Aorta (tissue), 5 donors: ENCODE measurements at regions not wholly inside any gene's neighbourhood (a gene's known extent, or its start where the extent isn't known, plus 50 kb on each side); places are given as distances from the start of the nearest gene placed in this dataset.
"Not testable (repeated sequence)": the region's sequence is repeated elsewhere in the genome, so short reads cannot be mapped to it uniquely, and the experiment has no call there.

Source experiments
- ATAC-seq: fragments of 200-7000 bp; cut with Tn5 transposase; one replicate; pipeline ENCODE4 v1.9.1; 2022; ENCODE audit warnings: moderate library complexity; ENCODE audit not compliant: low FRiP score
- DNase-seq, 2 donors: peaks; one replicate each; pipeline ENCODE4 v3.0.0-alpha.2; 2020
- H3K27ac ChIP-seq, 2 donors: one replicate each; pipeline ENCODE4 v1.5.1; 2013; ENCODE audit warnings: low read length in 2 of 2, mild to moderate bottlenecking in 2 of 2, moderate library complexity in 2 of 2, control low read depth in 1 of 2, inconsistent platforms in 1 of 2, low read depth in 1 of 2
- H3K27me3 ChIP-seq, 2 donors: one replicate each; pipeline ENCODE4 v1.6.1; 2013; ENCODE audit warnings: control low read depth in 1 of 2, low read length in 1 of 2, mild to moderate bottlenecking in 1 of 2, moderate library complexity in 1 of 2; ENCODE audit not compliant: insufficient read depth in 2 of 2, control insufficient read depth in 1 of 2
- H3K36me3 ChIP-seq, 2 donors: one replicate each; pipeline ENCODE4 v1.6.1; 2013; ENCODE audit warnings: control low read depth in 1 of 2, low read length in 1 of 2, mild to moderate bottlenecking in 1 of 2; ENCODE audit not compliant: insufficient read depth in 2 of 2, control insufficient read depth in 1 of 2
- H3K4me1 ChIP-seq, 2 donors: one replicate each; pipeline ENCODE4 v1.6.1; 2013; ENCODE audit warnings: low read length in 2 of 2, control low read depth in 1 of 2, mild to moderate bottlenecking in 1 of 2, moderate library complexity in 1 of 2; ENCODE audit not compliant: insufficient read depth in 2 of 2, control insufficient read depth in 1 of 2
- H3K4me3 ChIP-seq, 2 donors: one replicate each; pipeline ENCODE4 v1.5.1; 2013; ENCODE audit warnings: low read length in 2 of 2, control low read depth in 1 of 2, mild to moderate bottlenecking in 1 of 2
- H3K9me3 ChIP-seq: one replicate; pipeline ENCODE4 v1.6.1; 2013; ENCODE audit warnings: mild to moderate bottlenecking, low read length; ENCODE audit not compliant: control insufficient read depth
- WGBS, 2 donors: extraction: QIAGEN DNeasy Blood & Tissue Kit; methylation state at CpG; one replicate each; pipeline ENCODE4 v1.1.7; 2013; 5-methylcytosine and 5-hydroxymethylcytosine counted together
- intact Hi-C, 2 donors: fragments of 100-400 bp; cut with DNase I; formaldehyde crosslinking; loops; one replicate each; pipeline versions ENCODE4 v1.14.2 to v1.15.0; 2022
- donor health status: healthy with polysubstance abuse.
- donor health status: Bipolar disorder and iron deficiency.
- donor health status: DM: no; HTN: no; CAD: no.
- donor health status: DM: no; HTN: no; CAD: no.
- donor health status: DM: yes; HTN: yes; CAD: no.

DNA sequence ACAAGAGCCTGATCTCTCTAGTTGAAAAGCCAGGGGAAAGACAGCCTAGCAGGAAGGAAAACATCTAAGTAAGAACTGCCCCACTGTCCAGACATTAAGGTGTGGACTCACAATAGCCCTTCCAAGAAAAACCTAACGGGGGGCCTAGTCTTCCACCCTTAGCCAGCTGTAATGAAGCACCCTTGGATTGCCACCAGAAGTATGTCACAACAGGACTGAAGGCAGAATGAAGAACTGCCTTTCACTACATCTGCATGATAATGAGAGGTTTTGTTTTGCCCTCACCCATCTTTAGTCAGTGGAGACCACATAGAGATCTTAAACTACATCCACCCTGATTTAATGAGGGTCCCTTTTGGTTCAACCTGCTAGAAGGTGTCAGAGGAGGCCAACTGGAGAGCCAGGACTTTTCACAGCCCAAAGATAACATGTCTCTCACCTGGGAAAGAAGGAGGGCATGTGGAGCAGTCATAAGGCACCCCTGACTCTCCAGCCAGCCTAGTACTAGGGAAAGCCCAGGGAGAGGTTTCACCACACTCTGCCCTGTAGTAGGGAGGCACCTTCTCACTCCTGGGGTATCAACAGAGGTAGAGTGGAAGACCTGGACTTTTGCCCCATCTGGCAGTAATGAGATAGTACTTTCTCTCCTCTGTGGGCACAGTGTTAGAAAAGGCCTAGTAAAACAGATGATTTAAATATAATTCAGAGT is 1017.4 kb upstream of the MANEA start:
- DNase-seq (no peak), ATAC-seq (no peak)
- Histone ChIP-seq H3K27ac (no peak overlapping the region), H3K4me3 (no peak overlapping the region), H3K9me3 (no peaks in the 10 kb centered on the region), H3K36me3 (no peaks in the 10 kb centered on the region), H3K4me1 (no peaks in the 10 kb centered on the region), H3K27me3 (no peaks in the 10 kb centered on the region)
- intact Hi-C loops, result no loop called here
- WGBS, 2 donors, result 71 to 78% methylated on average over 1 of the region's 1 CpG

DNA sequence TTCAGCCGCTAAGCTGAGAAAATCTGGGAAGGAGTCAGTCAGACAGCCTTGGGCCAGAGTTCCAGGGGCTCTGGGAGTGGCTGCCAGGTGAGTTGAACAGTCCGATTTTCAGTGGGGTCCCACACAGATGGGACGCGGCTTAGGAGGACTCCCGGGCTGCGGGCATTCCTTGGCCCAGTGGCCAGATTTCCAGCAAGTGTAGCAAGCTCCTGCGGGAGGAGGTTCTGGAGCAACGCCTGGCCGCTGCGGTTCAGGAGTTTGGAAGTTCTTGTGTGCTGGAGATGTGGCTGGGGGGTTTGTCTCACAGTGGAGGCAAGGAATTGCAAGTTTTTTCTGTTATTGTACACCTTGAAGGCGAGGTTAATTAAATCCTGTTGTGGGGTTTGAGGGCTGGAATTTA is 1020.1 kb upstream of the MANEA start:
- H3K4me3 ChIP-seq, H3K27ac ChIP-seq, H3K4me1 ChIP-seq, ATAC-seq, intact Hi-C loops, H3K36me3 ChIP-seq, H3K27me3 ChIP-seq, H3K9me3 ChIP-seq, DNase-seq: not testable (repeated sequence)
- WGBS, 2 donors, result 91 to 92% methylated on average over 11 of the region's 11 CpGs

DNA sequence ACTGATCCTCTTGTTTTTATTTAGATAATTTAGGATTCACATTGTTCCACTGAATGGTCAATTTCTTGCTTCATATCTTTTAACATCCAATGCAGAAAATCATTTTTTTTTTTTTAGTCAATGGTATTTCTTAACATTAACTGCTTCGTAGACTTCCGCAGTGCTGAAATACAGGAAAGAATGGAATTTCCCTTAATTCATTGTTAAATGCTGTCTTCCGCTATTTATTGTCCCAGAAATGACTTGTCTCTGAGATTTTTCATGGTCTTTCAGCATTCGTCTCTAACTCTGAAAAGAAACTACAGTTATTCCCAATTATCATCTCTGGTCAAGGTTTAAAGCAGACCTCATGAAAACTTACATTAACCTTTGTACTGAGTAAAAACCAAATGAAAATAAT is 1029.1 kb upstream of the MANEA start:
- Histone ChIP-seq H3K27me3 (no peaks in the 10 kb centered on the region), H3K9me3 (no peaks in the 10 kb centered on the region), H3K4me3 (no peak overlapping the region), H3K27ac (no peak overlapping the region), H3K4me1 (no peaks in the 10 kb centered on the region), H3K36me3 (no peaks in the 10 kb centered on the region)
- DNase-seq (no peak), ATAC-seq (no peak)
- 30 to 55% methylated on average over 4 of the region's 4 CpGs for WGBS, 2 donors
- intact Hi-C loops, result no loop called here

DNA sequence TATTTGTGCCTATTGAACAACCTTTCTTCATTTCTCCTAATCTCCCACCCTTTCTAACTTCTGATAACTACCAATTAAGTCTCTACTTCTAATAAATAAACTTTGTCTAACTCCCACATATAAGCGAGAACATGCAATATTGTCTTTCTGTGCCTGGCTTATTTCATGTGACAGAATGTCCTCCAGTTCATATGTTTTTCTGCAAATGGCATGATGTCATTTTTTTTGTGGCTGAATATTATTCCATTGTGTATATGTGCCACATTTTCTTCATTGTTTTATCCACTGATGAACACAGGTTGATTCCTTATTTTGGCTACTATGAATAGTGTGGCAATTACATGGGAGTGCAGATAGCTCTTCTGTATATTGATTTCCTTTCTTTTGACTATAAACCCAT is 1041.5 kb upstream of the MANEA start:
- intact Hi-C loops, result no loop called here
- no peak overlapping the region for H3K27ac ChIP-seq
- H3K9me3 ChIP-seq, result no peaks in the 10 kb centered on the region

DNA sequence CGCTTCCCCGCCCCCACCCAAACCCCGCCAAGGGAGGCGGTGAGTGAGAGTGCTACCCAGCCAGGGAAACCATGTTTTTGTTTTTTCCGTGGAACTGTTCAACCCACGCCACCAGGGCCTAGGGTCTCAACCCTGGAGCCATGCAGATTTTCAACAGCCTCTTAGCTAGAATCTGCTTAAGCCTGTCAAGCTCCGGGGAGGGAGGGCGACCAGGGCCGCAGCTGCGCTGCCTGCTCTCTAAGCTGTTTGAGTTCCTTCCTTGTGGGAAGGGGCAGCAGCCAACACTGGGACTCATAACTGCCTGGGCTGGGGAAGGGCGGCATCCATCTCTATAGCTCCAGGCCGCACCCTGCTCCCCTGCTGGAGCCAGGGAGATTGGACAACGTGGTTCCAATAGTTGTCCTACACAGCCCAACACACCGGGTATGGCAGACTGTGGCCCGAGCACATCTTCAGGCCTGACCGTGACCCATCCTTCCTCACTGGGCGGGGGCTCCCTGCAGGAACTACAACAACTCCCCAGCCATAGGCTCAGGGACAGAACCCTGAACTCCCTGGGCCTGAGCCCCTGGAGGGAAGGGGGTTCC is 1065.7 kb upstream of the MANEA start:
- WGBS, 2 donors, result 90% methylated on average over 17 of the region's 17 CpGs
- no peak overlapping the region for H3K27ac ChIP-seq
- no peaks in the 10 kb centered on the region for H3K36me3 ChIP-seq
- no peak overlapping the region for H3K4me3 ChIP-seq
- ATAC-seq (peak; percentile 54), DNase-seq (peak; percentile 18 to 47)
- no peaks in the 10 kb centered on the region for H3K27me3 ChIP-seq
- intact Hi-C loops, result no loop called here
- no peaks in the 10 kb centered on the region for H3K9me3 ChIP-seq
- no peaks in the 10 kb centered on the region for H3K4me1 ChIP-seq

More for the DNA sequence above, 1041.5 kb upstream of the MANEA start:
- Histone ChIP-seq H3K4me1 (no peaks in the 10 kb centered on the region), H3K27me3 (no peaks in the 10 kb centered on the region), H3K4me3 (no peak overlapping the region), H3K36me3 (no peaks in the 10 kb centered on the region)
- 70 to 75% methylated on average over 1 of the region's 1 CpG for WGBS, 2 donors
- ATAC-seq, result no peak
- DNase-seq, result no peak

DNA sequence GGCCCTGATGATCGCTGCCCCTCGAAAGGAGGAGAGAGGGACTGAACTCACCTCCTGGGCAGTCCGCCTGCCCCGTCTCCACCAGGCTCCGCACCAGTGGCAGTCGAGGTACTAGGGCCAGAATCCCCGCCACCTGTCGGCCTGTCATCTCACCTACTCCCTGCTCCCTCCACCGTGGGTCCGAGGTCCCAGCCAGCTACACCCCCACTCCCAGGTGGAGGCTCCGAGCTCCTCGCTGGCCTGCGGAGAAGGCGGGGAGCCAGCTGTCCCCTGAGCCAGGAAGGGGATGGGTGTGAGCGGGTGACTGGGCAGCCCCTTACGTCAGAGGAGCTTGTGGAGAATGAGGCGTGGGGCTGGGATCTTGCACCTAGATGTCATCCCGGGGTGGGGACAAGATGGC is 1066.5 kb upstream of the MANEA start:
- Histone ChIP-seq H3K4me1 (no peaks in the 10 kb centered on the region), H3K36me3 (no peaks in the 10 kb centered on the region), H3K27me3 (no peaks in the 10 kb centered on the region), H3K9me3 (no peaks in the 10 kb centered on the region), H3K4me3 (no peak overlapping the region), H3K27ac (no peak overlapping the region)
- intact Hi-C loops, result no loop called here
- 83 to 92% methylated on average over 18 of the region's 18 CpGs for WGBS, 2 donors
- DNase-seq, result peak; percentile 35 to 61
- ATAC-seq, result no peak

DNA sequence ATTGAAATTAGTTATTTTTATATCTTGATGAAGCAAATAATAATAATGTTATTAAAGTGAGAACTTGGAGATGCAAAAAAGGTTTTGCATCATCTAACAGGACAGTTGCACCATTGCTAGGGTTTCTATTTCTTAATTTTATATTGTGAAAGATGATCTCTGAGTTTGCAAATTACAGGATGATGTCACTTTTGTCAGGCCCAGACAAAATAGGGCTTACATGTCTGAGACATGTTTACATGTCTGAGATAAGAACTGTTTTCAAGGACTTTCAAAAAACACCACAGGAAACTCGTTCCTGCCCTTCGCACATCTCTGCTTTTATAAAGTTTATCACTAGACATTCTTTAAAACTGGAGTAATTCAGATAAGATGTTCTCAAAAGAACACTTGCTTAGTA is 1075.8 kb upstream of the MANEA start:
- Histone ChIP-seq H3K27ac (no peak overlapping the region), H3K4me3 (no peak overlapping the region), H3K9me3 (no peaks in the 10 kb centered on the region), H3K36me3 (no peaks in the 10 kb centered on the region), H3K4me1 (no peaks in the 10 kb centered on the region), H3K27me3 (no peaks in the 10 kb centered on the region)
- intact Hi-C loops, result no loop called here
- 21 to 32% methylated on average over 2 of the region's 2 CpGs for WGBS, 2 donors
- no peak for DNase-seq
- ATAC-seq, result no peak

DNA sequence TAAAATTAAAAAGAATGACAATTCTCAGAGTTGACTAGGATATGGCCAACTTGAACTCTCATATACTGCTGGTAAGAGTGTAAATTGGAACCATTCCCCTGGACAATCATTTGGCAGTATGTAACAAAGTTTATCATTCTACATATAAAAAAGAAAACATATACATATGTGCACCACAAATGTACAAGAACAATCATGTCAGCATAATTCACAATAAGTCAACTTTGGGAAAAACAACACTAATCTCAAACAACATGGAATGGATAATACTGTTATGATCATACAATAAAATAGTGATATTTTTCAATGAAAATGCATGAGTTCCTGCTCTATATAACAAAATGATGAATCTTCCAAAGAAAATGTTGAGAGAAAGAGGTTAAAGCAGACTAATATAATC is 1078.7 kb upstream of the EPHA7 start:
- ATAC-seq, result no peak
- no peaks in the 10 kb centered on the region for H3K27me3 ChIP-seq
- no peak for DNase-seq
- no peak overlapping the region for H3K4me3 ChIP-seq
- H3K36me3 ChIP-seq, result no peaks in the 10 kb centered on the region
- no peaks in the 10 kb centered on the region for H3K9me3 ChIP-seq
- H3K27ac ChIP-seq, result no peak overlapping the region
- no peaks in the 10 kb centered on the region for H3K4me1 ChIP-seq
- intact Hi-C loops, result no loop called here

DNA sequence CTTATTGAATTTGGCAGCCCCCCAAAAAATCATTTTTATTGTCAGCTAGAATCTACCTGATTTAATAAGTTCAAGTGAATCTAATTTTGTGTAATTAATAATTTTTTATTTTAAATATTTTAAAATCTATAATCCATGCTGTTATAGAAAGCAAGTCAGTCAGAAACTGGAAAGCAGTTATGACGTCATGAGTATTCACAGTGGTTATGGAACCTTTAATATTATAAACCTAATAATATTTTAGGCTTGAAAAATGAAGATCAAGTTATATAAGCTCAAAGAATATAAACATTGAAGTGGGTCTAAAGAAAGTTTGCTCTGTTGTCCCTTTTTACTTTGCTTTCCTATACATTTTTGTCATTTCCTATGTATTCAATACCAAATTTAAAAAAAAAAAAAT is 1075.1 kb upstream of the EPHA7 start:
- no peaks in the 10 kb centered on the region for H3K36me3 ChIP-seq
- H3K4me1 ChIP-seq, result no peaks in the 10 kb centered on the region
- ATAC-seq (no peak), DNase-seq (no peak)
- no peak overlapping the region for H3K4me3 ChIP-seq
- no peak overlapping the region for H3K27ac ChIP-seq
- WGBS, 2 donors, result 82 to 85% methylated on average over 1 of the region's 1 CpG
- H3K9me3 ChIP-seq, result no peaks in the 10 kb centered on the region
- intact Hi-C loops, result no loop called here
- no peaks in the 10 kb centered on the region for H3K27me3 ChIP-seq
